ENCODE measurements at regions not wholly inside any gene's neighbourhood (a gene's known extent, or its start where the extent isn't known, plus 50 kb on each side); places are given as distances from the start of the nearest gene placed in this dataset.
"Not testable (repeated sequence)": the region's sequence is repeated elsewhere in the genome, so short reads cannot be mapped to it uniquely, and the experiment has no call there.

DNA sequence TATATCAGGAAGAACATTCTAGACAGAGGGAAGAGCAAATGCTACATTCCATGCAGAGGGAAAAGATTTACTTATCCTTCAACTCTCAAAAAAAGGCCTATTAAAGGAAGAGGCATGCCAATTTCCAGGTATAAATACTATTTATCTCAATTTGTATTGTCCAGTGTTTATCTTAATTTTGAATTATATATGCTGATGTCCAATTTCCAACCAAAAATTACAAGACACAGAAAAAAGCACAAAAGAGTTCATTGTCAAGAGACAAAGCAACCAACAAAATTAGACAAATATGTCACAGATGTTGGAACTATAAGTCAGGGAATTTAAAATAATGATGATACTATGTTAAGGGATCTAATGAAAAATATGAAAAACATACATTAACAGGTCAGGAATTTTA, 286.6 kb upstream of the SFSWAP start:
- Mint-ChIP-seq H3K9me3 (peaks cover 27% of the 10 kb centered on the region), H3K27ac (no peak overlapping the region), H3K4me1 (peaks cover 5% of the 10 kb centered on the region), H3K27me3 (ENCODE audit: low read depth) (peaks cover 55% of the 10 kb centered on the region), H3K4me3 (no peak overlapping the region), H3K36me3 (no peaks in the 10 kb centered on the region)
- no peak for DNase-seq (ENCODE audit: low spot score in 2 of 2, unreplicated experiment in 2 of 2)
- TF ChIP-seq, protein P1, sequence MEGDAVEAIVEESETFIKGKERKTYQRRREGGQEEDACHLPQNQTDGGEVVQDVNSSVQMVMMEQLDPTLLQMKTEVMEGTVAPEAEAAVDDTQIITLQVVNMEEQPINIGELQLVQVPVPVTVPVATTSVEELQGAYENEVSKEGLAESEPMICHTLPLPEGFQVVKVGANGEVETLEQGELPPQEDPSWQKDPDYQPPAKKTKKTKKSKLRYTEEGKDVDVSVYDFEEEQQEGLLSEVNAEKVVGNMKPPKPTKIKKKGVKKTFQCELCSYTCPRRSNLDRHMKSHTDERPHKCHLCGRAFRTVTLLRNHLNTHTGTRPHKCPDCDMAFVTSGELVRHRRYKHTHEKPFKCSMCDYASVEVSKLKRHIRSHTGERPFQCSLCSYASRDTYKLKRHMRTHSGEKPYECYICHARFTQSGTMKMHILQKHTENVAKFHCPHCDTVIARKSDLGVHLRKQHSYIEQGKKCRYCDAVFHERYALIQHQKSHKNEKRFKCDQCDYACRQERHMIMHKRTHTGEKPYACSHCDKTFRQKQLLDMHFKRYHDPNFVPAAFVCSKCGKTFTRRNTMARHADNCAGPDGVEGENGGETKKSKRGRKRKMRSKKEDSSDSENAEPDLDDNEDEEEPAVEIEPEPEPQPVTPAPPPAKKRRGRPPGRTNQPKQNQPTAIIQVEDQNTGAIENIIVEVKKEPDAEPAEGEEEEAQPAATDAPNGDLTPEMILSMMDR (IDR thresholded peaks at IDR 0.05; ENCODE audit: unreplicated experiment), result no peak

DNA sequence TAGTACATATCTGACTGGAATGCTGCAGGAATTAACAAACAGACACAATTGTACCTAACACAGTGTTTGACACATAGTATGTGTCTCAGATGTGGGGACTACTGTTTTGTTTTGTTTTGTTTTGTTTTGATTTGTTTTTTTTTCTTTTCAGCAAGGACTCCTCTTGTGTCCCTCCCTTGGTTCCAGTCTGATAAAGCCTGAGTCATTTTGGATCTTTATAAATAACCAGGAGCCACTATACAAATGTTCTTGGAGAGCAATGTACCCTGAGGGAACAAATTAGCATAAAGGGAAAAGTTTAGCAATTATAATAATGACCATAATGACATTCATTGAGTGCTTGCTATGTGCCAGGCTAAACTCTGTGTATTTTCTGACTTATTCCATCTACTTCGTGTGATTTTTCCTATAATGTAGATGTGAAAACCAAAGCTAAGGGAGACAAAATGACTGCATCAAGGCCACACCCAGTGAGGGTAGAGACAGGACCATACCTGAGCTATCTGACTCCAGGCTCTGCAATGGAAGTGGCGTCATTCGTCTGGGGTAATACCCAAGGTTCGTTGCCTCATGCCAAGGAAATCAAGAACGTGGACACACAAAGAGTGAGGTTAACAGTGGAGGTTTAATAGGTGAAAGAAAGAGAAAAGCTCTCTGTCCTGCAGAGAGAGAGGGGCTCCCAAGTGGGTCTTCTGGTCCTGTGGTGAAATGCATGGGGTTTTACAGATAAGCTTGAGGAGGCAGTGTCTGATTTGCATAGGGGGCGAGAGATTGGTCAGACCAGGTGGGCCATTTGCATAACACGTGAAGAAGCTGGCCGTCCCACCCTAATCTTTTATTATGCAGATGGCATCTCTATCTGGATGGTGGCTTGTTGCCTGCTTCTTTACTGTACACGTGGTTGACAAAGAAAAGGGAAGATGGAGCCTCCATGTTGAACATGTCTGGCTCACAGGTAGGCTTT, 285.5 kb upstream of the SFSWAP start:
- TF ChIP-seq, protein P1 (IDR thresholded peaks at IDR 0.05; ENCODE audit: unreplicated experiment), result no peak
- H3K36me3 Mint-ChIP-seq, result no peaks in the 10 kb centered on the region
- H3K4me3 Mint-ChIP-seq, result no peak overlapping the region
- H3K9me3 Mint-ChIP-seq, result peaks cover 25% of the 10 kb centered on the region
- DNase-seq (ENCODE audit: low spot score in 2 of 2, unreplicated experiment in 2 of 2), result no peak
- H3K27ac Mint-ChIP-seq, result no peak overlapping the region
- H3K4me1 Mint-ChIP-seq, result peaks cover 8% of the 10 kb centered on the region
- H3K27me3 Mint-ChIP-seq (ENCODE audit: low read depth), result peaks cover 61% of the 10 kb centered on the region

DNA sequence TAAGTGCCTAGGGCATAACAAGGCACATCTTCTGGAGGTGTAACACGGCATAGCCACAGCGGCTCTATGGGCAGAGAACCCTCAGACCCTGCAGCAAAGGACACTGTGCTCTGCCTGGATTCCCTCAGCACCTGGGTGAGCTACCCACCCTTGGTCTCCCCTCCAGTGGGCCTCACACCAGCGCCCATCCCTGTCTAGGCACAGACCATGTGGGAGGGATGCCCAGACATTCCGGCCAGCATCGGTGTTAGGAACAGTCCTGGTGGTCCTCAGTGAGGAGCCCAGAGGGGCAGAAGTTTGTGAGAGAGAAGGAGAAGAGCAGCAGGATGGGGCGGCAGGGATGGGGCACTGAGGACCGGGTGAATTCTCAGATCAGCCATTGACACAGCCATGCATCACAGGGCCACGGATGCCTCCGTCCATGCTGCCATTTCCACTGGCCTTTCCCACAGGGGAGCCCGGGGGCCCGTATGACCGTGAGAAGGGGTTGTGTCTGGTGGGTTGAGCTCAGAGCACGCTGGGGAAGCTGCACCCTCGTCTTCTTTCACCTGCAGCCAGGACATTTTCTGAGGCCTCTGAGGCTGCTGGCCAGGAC, 282.7 kb upstream of the SFSWAP start:
- Mint-ChIP-seq H3K4me1 (peaks cover 8% of the 10 kb centered on the region), H3K4me3 (peak overlapping the region; percentile 28), H3K36me3 (no peaks in the 10 kb centered on the region), H3K27me3 (ENCODE audit: low read depth) (peaks cover 68% of the 10 kb centered on the region), H3K27ac (no peak overlapping the region), H3K9me3 (peaks cover 25% of the 10 kb centered on the region)
- no peak for DNase-seq (ENCODE audit: low spot score in 2 of 2, unreplicated experiment in 2 of 2)
- TF ChIP-seq, protein P1 (IDR thresholded peaks at IDR 0.05; ENCODE audit: unreplicated experiment), result no peak

DNA sequence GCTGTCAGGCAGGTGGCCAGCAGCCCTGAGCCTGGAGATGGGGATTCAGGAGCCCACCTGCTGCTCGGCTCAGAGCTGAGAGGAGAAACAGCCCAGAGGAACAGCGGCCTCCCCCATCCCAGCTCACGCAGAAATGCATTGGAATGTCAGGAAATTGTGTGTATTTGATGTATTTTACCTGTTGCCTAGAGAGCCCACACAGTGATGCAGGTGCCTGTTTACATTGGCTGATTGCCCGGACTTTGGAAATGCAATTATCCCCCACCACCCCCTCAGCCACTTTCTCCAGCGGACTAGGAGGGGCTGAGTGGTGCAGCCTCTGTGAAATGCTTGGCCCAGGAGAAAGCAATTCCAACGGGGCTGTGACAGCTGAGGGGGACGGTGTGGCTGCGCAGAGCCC, 281.7 kb upstream of the SFSWAP start:
- H3K4me3 Mint-ChIP-seq, H3K4me1 Mint-ChIP-seq, H3K27ac Mint-ChIP-seq, H3K36me3 Mint-ChIP-seq: not testable (repeated sequence)
- Mint-ChIP-seq H3K27me3 (ENCODE audit: low read depth) (peaks cover 62% of the 10 kb centered on the region), H3K9me3 (peaks cover 15% of the 10 kb centered on the region)
- peak in 1 of 2 experiments; percentile 58 for DNase-seq (ENCODE audit: low spot score in 2 of 2, unreplicated experiment in 2 of 2)

DNA sequence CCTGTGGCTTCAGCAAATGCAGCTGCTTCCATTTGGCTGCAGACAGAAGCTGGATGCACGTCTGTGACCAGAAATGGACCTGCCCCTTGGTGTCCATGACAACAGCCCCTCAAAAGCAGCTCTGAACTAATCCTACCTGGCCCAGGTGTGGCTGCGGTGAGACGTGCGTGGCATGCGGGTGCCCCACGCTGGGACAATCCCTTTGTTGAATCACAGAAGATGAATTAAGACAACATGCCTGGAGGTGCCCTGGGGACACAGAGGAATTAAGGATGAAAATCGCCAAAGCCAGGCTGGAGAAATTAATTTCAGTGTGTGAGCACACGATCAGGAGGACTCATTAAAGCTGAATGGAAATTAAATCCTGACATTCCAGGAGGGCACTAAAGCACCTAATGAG, 281.2 kb upstream of the SFSWAP start:
- H3K4me1 Mint-ChIP-seq; H3K36me3 Mint-ChIP-seq; H3K4me3 Mint-ChIP-seq; H3K27ac Mint-ChIP-seq; DNase-seq (ENCODE audit: low spot score in 2 of 2, unreplicated experiment in 2 of 2): not testable (repeated sequence)
- peaks cover 10% of the 10 kb centered on the region for H3K9me3 Mint-ChIP-seq
- H3K27me3 Mint-ChIP-seq (ENCODE audit: low read depth), result peaks cover 66% of the 10 kb centered on the region

DNA sequence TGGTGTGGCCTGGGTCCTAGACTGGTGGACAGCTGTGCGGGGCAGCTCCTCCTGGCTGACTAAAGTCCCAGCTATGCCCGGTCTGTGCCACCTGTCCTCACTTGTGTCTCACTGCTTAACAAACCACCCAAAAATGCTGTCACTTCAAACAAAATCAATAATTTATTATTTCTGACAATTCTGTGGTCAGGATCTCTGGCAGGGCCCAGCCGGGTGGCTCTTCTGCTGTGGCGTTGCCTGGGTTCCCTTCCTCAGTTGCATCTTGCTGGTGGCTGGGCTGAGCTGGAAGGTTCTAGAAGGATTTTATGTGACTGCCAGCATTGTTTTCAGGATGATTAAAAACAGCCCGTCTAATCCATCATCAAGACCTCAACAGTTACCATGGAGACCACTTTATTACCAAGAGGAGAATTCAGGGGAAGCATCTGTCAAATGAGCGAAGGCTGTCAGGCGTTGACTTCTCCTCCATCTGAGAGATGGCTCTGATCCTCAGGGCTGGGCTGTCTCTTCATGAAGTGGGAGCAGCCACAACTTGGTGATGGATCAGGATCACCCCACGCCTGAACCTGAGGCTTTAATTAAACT, 280.6 kb upstream of the SFSWAP start:
- peaks cover 68% of the 10 kb centered on the region for H3K27me3 Mint-ChIP-seq (ENCODE audit: low read depth)
- H3K27ac Mint-ChIP-seq, result no peak overlapping the region
- peaks cover 8% of the 10 kb centered on the region for H3K4me1 Mint-ChIP-seq
- peaks cover 4% of the 10 kb centered on the region for H3K9me3 Mint-ChIP-seq
- no peaks in the 10 kb centered on the region for H3K36me3 Mint-ChIP-seq
- TF ChIP-seq, protein P1 (IDR thresholded peaks at IDR 0.05; ENCODE audit: unreplicated experiment), result no peak
- DNase-seq (ENCODE audit: low spot score in 2 of 2, unreplicated experiment in 2 of 2), result no peak
- no peak overlapping the region for H3K4me3 Mint-ChIP-seq

DNA sequence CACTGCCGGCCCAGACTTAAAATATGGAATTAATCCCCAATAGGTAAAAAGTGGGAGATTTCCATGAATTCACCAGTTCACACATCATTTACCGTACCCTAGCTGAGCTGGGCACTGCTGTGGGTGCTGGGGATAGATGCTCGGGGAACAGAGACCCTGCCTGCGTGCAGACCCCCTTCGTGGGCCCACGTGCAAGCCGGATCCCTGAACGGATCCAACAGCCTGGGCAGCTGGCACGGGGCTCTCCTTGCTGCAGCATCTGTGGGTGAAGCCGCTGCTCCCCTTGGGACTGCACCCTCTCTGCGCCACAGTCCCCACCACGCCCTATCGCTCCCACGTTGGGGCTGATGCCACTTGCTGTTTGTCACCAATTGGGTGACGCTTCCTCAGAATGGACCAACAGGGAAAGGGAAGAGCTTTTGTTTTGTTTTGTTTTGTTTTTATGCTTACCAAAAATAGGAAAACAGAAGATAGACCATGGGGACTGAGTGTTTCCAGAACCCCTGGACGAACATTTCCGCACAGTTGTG, 279.7 kb upstream of the SFSWAP start:
- DNase-seq (ENCODE audit: low spot score in 2 of 2, unreplicated experiment in 2 of 2); H3K9me3 Mint-ChIP-seq; H3K27ac Mint-ChIP-seq; H3K4me3 Mint-ChIP-seq; H3K36me3 Mint-ChIP-seq; H3K4me1 Mint-ChIP-seq: not testable (repeated sequence)
- H3K27me3 Mint-ChIP-seq (ENCODE audit: low read depth), result peaks cover 69% of the 10 kb centered on the region
